HG03095 (cell line): ENCODE measurements at regions not wholly inside any gene's neighbourhood (a gene's known extent, or its start where the extent isn't known, plus 50 kb on each side); places are given as distances from the start of the nearest gene placed in this dataset.

Source experiments
- ATAC-seq: cut with Tn5 transposase; IDR thresholded peaks from one replicate; pipeline ENCODE4 v1.9.1; 2021; ENCODE audit warnings: moderate library complexity; ENCODE audit not compliant: unreplicated experiment

DNA sequence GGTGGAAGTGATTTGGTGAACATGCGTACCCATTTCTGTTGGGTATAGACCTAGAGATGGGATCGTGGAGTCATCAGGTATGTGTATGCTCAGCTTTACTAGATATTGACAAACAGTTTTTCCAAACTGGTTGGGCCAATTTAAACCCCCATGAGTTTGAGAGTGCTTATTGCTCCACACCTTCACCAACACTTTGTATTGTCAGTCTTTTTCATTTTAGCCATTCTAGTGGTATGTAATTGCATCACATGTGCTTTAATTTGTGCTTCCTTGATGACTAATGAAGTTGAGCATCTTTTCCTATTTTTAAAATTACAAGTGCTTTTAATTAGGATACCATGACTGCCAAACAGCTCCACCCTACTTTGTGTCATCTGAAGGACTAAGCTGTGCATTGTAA lies 158.9 kb upstream of the AKIRIN2 start:
- ATAC-seq: no peak

DNA sequence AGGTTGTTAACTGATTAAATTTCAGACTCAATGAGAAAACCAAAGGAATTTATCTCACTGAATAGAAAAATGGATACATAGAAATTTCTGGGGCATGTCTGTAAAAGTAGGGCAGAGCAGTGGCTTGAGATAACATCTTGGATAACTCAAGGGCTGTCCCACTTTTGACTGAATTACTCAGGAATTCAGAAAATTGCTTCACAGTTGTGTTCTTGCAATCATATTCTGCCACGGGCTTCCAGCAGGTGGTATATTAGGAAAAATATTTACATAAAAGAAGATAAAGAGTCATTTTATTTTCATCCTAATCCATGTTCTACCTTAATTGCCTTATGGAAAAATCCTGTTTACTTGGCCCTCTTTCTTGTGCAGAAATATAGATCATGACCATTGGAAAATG lies 156.4 kb upstream of the AKIRIN2 start:
- no peak for ATAC-seq

DNA sequence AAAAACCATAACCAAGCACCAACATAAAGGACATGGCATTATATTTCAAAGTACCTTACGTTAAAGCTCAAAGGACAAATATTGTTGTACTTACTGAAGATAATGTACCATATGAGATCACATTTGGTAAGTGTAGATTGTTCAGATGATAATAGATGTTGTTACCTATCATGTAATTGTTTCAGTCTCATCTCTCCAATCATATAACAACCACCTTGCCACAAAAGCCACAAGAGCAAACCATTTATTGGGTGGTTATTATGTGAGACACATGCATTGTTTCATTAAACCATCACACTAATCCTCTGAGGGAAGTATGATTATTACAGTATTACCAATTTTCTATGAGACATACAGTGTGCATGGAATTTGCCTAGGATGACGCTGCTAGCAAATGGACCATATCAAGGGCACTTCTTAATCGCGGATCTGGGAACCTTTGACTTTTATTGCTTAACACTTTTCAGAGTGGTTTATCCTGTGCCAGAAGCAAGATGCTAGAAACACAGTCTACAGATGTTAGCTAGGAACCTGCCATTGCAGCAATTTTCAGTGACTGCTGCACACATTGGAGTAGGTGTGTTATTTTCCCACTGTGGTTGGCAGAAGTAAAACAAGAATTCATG lies 149.8 kb upstream of the AKIRIN2 start:
- ATAC-seq: no peak

DNA sequence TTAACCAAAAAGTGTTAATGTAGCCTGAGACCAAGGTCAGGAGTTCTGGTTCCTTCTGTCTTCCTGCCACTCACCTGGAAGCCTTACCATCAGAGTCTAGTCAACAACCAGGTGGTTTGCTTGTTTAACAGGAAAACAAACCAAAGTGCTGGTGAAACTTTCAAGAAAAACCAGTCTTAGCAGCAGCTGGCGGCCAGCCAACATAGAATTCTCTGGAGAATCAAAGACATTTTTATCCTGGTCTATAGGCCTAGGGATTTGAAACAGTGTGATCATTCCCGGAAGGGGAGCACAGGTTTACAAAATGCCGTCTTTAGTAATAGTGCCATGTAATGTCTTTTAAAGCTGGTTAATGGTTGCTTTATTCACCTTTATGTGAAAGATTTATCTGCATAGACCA lies 146.6 kb upstream of the AKIRIN2 start:
- ATAC-seq: no peak

DNA sequence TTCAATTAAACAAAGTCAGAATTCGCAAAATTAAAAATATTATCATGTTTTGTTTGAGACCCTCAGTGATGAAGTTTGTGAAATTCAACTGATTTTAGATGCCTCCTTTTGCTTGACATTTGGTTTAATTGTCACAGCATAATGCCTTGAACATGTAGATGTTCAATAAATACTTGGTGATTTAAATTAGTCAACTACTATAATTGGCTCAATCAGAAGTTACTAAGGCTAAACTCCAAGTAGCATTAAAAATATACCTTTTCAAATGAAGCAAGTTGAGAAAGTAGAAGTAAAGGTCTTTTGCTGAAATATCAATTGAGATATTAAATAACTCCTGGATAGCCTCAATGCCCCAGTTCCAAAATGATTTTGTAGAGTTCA lies 145.8 kb upstream of the AKIRIN2 start:
- no peak for ATAC-seq

DNA sequence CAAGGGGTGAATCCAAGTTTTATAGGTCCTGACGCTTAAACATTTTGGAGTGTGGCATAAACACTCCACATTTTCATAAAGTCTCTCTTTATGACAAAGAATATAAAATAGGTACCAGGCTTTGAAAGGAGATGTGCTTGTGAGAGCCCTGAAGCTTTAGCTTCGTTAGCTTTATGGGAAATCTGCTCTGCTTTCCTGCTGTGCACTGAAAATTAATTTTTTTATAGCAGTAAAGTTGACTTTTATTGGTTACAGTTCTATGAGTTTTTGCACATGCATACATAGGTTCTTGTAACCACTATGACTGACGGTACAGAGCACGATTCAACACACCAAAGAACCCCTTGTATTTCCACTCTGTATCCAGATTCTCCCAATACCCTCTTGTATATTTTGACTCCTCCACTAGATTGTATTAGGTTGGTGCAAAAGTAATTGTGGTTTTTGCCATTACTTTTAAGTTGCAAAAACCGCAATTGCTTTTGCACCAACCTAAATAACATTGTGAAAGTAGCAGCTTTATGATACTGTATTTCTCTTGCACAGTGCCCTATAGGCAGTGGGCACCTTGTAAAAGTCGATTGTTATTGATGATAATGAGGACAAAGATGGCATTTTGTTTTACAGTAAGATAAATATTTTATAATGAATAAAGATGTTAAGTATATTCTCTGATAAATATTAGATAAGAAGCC lies 145.2 kb upstream of the AKIRIN2 start:
- ATAC-seq: no peak

DNA sequence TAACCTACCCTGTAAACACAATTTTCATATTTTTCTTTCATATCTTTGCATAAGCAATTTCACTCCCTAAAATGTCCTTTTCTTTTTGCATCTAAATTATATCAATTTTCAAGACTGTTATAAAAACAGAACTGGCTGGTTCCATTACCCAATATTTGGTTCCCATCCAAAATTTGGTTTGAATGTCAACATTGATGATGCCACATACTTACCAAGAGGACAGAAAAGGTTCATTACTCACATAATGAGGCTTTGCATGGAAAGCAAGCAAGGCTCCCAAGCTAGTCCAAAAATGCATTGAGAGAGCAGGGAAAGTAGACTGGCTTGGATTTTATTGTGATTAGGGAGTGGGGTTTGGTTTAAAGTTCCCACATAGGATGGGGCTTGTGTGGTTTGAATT lies 144.4 kb upstream of the AKIRIN2 start:
- ATAC-seq: no peak

DNA sequence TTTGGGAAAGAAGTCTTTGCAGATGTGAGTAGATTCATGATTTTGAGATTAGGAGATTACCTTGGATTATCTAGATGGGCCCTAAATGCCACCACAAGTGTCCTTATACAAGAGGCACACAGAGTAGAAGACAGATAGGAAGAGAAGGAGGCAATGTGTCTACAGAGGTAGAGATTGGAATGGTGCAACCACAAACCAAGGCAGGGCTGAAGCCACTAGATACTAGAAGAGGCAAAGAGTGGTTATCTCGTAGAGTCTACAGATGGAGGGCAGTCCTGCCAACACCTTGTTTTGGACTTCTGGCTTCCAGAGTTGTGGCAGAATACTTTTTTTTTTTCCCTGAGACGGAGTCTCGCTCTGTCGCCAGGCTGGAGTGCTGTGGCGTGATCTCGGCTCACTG lies 138.3 kb upstream of the AKIRIN2 start:
- no peak for ATAC-seq

DNA sequence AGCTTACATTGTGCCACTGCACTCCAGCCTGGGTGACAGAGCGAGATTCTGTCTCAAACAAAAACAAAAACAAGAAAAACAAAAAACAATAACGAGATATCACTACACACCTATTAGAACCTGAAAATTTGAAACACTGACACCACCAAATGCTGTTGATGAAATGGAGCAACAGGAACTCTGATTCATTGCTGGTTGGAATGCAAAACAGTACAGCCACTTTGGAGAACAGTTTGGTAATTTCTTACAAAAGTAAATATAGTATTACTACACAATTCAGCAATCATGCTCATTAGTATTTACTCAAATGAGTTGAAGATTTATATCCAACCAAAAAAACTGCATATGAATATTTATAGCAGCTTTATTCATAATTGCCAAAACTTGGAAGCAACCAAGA lies 135.8 kb upstream of the AKIRIN2 start:
- no peak for ATAC-seq

DNA sequence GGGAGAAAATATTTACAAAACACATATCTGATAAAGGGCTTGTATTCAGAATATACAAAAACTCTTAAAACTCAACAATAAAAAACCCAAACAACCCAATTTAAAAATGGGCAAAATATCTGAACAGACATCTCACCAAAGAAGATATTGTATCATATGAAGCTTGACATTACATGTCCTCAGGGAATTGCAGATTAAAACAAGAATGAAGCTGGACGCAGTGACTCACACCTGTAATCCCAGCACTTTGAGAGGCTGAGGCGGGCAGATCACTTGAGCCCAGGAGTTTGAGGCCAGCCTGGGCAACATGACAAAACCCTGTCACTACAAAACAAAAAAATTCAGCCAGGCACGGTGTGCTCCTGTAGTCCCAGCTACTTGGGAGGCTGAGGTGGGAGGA lies 135.4 kb upstream of the AKIRIN2 start:
- no peak for ATAC-seq

DNA sequence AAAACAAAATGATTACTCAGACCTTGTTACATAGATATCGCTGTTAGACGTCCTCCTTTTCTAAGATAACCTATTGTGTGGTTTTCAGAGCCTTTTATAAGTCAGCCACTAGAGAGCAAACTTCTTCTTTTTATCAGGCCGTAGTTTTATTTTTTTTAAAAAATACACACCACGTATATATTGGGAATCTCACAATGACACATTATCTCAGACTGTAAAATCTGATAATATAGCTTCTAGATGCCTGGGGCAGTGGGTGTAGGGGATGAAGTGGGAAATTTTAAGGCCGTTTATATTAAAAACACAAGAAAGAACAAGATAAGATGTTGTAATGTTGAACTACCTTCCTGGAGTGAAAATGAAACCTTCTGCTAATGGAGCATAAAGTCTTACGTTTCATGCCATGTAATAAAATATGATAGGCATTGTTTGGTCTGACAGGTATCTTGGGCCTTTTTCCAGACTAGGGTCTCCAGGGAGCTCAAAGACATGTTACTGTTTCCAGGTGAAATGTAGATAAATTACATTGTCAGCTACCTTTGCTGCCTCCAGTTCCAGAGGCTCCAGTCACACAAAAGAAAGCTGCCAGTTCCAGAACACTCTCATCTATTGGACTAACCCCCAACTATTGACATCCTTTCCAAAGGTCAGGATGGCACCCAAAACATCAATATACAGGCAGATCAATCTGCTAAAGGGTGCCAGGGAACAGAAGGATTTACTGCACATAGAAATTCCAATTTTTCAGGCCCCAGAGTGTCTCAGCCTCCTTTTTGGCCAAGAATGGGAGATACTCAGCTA lies 130.2 kb upstream of the AKIRIN2 start:
- peak; percentile 55 for ATAC-seq

DNA sequence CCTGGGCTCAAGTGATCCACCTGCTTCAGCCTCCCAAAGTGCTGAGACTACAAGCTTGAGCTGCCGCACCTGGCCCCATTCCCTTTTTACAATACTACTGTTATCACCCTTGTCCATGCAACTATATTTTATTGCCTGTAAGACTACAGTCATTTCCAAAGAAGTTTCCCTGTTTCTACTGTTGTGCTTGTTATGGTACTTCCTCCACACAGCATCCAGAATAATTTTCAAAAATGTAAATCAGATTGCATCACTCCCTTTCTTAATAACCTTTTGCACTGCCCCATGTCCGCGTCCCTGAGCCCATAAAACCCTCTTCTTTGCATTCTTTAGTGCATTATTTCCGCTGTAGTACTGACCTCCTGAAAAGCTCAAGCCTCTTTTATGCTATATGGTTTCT lies 128.9 kb upstream of the AKIRIN2 start:
- ATAC-seq: no peak

DNA sequence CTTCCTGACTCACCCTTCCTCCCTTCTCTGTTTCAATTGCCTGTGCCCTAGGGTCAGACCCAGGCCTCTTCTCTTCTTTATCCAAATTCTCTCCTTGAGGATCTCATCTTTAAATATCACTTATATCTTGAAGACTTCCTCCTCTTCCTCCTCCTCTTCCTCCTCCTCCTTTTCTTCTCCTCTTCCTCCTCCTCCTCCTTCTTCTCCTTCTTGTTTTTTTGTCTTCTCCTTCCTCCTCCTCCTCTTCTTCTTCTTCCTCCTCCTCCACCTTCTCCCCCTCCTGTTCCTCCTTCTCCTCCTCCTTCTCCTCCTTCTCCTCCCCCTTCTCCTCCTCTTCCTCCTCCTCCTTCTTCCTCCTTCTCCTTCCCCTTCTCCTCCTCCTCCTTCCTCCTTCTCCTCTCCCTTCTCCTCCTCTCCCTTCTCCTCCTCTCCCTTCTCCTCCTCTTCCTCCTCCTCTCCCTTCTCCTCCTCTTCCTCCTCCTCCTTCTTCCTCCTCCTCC lies 127.6 kb upstream of the AKIRIN2 start:
- no peak for ATAC-seq

DNA sequence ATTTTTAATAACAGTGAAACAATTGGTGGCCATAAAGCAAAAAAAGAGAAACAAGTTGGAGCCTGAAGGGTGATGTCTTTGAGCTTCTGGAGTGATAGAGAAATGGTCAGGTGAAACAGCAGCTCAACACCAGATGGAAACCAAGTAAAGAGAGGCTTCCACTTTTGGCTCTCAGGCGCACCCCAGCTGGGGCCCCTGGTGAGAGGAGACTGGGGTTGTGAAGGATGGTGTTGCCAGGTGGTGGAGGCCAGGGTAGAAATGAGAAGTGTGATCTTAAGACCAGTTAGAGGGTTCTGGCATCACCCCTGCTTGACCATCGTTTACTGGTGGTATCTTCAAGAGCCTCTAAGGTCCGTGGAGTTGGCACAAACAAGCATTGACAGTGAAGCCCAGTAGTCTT lies 126.0 kb upstream of the AKIRIN2 start:
- ATAC-seq: peak; percentile 45

DNA sequence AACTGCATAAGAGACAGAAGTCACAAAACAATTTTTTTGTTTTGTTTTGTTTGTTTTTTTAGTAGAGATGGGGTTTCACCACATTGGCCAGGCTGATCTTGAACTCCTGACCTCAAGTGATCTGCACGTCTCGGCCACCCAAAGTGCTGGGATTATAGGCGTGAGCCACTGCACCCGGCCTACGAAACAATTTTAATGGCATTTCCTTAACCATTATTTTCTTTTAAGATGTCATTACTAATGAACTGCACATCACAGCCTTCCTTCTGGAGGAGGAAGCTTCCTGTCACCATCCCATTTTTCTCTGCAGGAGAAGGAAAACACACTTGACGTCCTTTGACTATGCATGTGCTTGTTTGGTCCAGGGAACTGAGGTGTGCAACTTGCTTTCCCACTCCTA lies 125.3 kb upstream of the AKIRIN2 start:
- ATAC-seq: no peak

DNA sequence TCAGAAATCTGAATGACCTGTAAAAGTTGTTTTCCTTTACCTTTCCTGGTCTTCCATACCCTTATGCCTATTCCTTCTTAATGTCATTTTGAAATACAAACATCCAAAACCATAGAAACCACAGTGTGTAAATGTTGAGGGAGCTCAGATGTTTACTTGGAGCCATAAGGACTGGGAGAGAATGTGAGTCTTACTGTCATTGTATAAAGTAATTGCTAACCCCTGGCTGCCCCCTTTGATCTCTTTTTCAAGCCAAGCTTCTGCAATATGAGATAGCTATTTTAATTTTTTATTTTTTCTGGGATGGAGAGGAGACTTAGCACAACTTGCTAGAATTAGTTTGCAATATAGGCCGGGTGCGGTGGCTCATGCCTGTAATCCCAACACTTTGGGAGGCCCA lies 124.4 kb upstream of the AKIRIN2 start:
- ATAC-seq: no peak

DNA sequence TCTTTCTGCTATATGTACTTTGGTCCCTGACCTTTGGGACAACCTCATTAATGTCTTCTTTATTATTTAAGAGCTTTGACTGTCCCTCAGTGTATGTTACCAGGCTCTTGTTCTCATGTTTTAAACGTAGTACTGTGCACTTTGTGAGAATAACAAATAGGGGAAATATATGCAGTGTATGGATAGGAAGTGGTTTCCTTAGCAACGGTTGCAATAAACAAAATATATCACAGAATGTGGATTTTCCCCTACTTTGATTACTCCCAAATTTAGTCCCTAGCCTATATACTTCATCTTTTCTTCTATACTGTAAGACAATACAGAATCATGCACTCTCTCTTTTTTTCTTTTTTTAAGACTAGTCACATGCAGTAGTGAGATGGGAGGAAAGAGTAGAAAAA lies 123.8 kb upstream of the AKIRIN2 start:
- no peak for ATAC-seq

DNA sequence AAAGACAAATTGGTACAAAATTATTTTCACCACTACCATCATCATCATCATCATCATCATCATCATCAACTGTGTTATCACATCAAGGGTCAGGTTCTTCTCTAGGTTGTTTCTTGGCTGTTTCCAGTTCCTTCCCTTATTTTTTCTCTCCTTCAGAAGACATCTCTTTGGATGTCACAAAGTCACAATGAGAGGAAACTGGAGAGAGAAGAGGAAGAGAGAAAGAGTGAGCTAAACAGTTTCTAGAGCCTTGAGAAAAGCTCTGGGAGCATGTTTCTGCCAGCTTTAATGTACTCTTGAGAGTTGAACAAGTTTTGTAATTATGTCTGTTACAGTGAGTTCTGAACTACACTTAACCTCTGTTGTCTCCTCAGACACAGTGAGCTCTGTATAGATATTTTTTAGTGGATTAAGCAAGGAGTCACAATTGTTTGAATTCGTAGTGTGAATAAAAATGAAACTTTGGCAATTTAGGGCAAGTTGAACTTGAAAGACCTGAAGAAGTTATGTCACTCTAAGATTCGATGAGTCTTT lies 123.0 kb upstream of the AKIRIN2 start:
- ATAC-seq: no peak

DNA sequence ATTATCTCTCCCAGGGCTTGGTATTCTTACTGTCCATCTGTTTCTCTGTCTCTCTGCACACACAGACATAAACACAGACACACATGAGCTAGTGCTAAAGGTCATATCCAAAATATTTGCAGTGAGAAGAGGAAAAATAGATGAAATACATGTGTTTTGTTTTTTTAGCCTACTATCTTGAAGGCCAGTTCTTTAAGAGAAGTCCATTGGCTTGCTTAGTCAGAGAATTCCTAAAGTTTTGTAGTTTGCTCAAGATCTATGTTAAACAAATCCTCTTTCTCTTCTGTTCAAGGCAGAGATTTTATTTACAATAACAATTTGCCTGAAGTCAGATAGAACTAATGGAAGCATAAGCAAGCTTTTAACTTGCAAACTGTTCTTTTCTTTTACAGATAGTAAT lies 120.0 kb upstream of the AKIRIN2 start:
- no peak for ATAC-seq

DNA sequence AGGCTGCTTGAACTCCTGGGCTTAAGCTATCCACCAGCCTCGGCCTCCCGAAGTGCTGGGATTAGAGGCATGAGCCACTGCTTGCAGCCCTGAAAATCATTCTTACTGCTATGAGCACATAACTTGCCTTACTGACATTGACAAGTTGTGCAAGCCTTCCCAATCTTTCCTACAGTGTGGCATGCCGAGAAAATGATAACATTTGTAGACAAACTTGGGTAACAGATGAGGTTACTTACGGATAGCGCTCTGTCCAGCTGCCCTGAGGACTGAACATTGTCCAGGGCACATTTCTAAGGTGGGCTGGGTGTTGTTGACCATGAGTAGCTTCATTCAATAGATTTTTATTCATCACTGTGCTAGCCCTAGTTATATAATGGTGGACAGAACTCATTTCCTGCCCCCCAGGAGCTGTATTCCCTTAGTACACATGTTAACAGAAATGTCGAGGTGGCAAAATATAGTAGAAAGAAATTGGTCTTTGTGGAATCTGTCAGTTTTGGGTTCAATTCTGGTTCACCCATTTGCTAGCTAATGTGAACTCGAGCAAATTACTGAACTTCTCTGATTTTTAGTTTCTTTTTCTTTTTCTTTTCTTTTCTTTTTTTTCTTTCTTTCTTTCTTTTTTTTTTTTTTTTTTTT lies 118.4 kb upstream of the AKIRIN2 start:
- no peak for ATAC-seq

DNA sequence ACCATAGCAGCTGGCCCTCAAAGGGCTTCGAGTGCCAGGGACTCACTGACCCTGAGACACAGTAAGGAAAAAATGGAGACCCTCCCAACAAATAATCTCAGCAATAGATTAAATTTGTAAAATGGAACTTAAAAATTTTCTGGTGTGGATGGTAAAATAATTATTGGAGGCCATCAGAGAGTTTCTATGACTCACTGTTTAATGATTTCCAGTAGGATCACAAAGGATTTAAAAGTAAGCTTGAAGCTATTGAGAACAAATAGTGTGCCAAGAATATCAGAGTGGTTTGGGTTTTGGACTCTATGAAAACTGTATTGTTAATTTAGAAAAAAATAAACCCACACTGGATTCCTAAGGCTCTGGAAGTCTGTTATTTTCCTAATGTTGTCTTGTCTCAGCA lies 115.2 kb upstream of the AKIRIN2 start:
- no peak for ATAC-seq
